Transverse colon (tissue), 4 donors: ENCODE measurements at regions not wholly inside any gene's neighbourhood (a gene's known extent, or its start where the extent isn't known, plus 50 kb on each side); places are given as distances from the start of the nearest gene placed in this dataset.
"Not testable (repeated sequence)": the region's sequence is repeated elsewhere in the genome, so short reads cannot be mapped to it uniquely, and the experiment has no call there.

Experiments
- EP300 ChIP-seq: sonication (generic); formaldehyde crosslinking; IDR thresholded peaks from one replicate; pipeline ENCODE4 v1.6.1; 2017; ENCODE audit warnings: antibody characterized with exemption, low read depth
- POLR2A ChIP-seq: fragments of 450-650 bp; IDR thresholded peaks from one replicate; pipeline ENCODE4 v1.6.1; 2016; ENCODE audit warnings: antibody characterized with exemption, mild to moderate bottlenecking, moderate library complexity
- POLR2AphosphoS5 ChIP-seq, 3 donors: sonication (generic); formaldehyde crosslinking; IDR thresholded peaks; one replicate each; pipeline ENCODE4 v1.6.1; 2016; ENCODE audit warnings: antibody characterized with exemption in 3 of 3
- TF ChIP-seq, protein P1 (sequence below), 5 experiments: fragments of 200-600 bp in 3 of 5; fragments of 450-650 bp in 2 of 5; sonication (generic) in 3 of 5; IDR thresholded peaks; 1 replicate in 2 of 5; 2 replicates in 3 of 5; pipeline ENCODE4 v1.5.1; 2016 to 2017; ENCODE audit warnings: antibody characterized with exemption in 5 of 5, inconsistent platforms in 3 of 5, mild to moderate bottlenecking in 2 of 5, moderate library complexity in 1 of 5

DNA sequence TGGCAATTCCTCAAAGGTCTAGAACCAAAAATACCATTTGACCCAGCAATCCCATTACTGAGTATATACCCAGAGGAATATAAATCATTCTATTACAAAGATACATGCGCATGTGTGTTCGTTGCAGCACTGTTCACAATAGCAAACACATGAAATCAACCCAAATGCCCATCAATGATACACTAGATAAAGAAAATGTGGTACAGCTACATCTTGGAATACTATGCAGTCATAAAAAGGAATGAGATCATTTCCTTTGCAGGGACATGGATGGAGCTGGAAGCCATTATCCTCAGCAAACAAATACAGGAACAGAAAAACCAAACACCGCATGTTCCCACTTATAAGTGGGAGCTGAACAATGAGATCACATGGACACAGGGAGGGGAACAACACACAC, 95.9 kb upstream of the LYPLAL1 start:
- TF ChIP-seq POLR2A; EP300; POLR2AphosphoS5 (IDR thresholded peaks at IDR 0.05): not testable (repeated sequence)
- TF ChIP-seq, protein P1, sequence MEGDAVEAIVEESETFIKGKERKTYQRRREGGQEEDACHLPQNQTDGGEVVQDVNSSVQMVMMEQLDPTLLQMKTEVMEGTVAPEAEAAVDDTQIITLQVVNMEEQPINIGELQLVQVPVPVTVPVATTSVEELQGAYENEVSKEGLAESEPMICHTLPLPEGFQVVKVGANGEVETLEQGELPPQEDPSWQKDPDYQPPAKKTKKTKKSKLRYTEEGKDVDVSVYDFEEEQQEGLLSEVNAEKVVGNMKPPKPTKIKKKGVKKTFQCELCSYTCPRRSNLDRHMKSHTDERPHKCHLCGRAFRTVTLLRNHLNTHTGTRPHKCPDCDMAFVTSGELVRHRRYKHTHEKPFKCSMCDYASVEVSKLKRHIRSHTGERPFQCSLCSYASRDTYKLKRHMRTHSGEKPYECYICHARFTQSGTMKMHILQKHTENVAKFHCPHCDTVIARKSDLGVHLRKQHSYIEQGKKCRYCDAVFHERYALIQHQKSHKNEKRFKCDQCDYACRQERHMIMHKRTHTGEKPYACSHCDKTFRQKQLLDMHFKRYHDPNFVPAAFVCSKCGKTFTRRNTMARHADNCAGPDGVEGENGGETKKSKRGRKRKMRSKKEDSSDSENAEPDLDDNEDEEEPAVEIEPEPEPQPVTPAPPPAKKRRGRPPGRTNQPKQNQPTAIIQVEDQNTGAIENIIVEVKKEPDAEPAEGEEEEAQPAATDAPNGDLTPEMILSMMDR (IDR thresholded peaks at IDR 0.05) = not testable (repeated sequence)
